ENCODE measurements at regions not wholly inside any gene's neighbourhood (a gene's known extent, or its start where the extent isn't known, plus 50 kb on each side); places are given as distances from the start of the nearest gene placed in this dataset.

DNA sequence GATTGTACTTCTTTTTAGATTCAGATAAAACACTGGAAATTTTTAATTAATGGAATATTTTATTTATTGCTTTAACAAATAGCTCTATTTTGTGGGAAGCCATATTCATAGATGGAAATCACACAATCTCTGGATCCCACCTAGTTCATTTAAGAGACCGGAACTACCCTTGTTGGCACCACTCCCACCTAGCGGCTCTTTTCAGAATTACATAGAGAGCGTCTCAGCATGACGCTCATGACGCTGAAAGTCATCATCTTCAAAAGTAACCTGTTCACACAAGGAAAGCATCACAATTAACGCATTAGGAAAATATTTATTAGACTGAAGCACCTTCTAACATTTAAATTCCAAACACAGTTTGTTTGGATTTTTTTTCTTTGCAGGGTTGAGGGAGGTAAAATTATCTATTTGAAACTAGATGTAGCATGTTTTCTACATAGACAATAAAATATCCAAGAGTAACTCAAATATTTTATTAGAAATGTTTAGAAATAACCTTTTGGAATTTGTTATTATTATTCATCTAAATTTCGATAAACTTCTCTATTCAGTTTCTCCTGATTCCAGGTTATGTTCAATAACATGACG lies 214.9 kb upstream of the ARRDC4 start:
- Histone ChIP-seq H3K27ac (no peak overlapping the region), H3K27me3 (replicated peaks) (no peaks in the 10 kb centered on the region), H3K9me3 (replicated peaks) (no peaks in the 10 kb centered on the region), H3K4me1 (replicated peaks) (no peaks in the 10 kb centered on the region), H3K4me3 (no peak overlapping the region), H3K36me3 (no peaks in the 10 kb centered on the region)
- no peak for DNase-seq (ENCODE audit: low read depth in 1 of 2, low spot score in 2 of 2)

DNA sequence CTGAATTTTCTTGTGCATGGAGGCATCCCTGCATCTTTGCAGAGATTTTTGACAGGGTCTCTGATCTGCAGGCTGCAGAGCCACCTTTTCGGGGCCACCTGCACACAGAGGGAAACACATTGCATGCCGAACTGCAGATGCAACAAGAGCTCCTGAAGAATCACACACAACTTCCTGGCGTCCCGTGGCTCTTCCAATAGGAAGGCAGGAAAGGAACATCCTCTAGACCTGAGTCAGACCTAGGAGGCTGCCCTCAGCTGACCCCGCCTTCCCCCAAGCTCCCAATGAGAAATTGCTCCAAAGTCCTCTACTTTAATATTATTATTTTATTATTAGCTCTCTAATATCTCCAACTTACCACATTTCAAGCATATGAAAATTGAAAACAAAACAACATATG lies 213.2 kb upstream of the ARRDC4 start:
- H3K9me3 ChIP-seq (replicated peaks): no peaks in the 10 kb centered on the region
- no peak overlapping the region for H3K27ac ChIP-seq

DNA sequence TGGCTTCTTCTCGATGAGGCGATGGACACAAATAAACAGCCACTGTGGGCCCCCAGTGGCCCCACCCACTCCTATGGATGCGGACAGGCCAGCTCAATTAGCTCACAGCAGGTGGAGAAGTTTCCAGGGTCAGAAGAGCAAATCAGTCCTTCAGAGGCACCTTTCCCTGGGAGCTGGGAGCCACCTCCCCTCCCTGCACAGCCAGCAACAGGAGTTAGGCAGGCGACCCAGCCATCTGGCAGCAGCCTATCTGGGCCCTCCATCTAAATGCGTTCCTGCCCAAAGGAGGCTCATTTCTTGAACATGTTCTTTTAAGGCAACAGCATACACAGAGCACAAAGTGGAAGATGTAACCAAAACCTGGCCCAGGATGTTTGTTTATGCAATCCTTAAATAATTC lies 211.9 kb upstream of the ARRDC4 start:
- DNase-seq (ENCODE audit: low read depth in 1 of 2, low spot score in 2 of 2): no peak
- H3K36me3 ChIP-seq: no peaks in the 10 kb centered on the region
- H3K9me3 ChIP-seq (replicated peaks): no peaks in the 10 kb centered on the region

More for the DNA sequence above, 213.2 kb upstream of the ARRDC4 start:
- Histone ChIP-seq H3K36me3 (no peaks in the 10 kb centered on the region), H3K4me3 (no peak overlapping the region), H3K27me3 (replicated peaks) (no peaks in the 10 kb centered on the region), H3K4me1 (replicated peaks) (no peaks in the 10 kb centered on the region)
- no peak for DNase-seq (ENCODE audit: low read depth in 1 of 2, low spot score in 2 of 2)

DNA sequence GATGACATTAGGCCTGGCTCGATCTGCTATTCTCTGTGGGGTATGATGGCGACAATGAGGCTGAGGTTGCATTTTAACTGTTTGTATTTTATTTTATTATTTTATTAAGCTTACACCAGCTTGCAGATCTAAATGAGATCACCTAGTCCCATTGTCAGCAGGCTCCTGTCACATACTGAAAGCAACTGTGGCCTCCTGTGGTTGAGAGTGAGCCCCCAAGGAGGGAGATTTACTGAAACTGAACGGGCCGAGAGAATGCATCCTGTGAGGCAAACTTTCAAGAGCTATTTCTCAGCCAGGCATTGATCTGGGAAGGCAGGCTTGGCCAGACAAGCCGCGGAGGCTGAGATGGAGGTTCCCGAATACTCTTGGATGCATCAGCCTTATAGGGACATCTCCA lies 210.4 kb upstream of the ARRDC4 start:
- H3K27me3 ChIP-seq (replicated peaks): no peaks in the 10 kb centered on the region
- H3K4me1 ChIP-seq (replicated peaks): no peaks in the 10 kb centered on the region
- no peaks in the 10 kb centered on the region for H3K9me3 ChIP-seq (replicated peaks)
- no peak for DNase-seq (ENCODE audit: low read depth in 1 of 2, low spot score in 2 of 2)
- H3K36me3 ChIP-seq: no peaks in the 10 kb centered on the region
- no peak overlapping the region for H3K27ac ChIP-seq
- H3K4me3 ChIP-seq: no peak overlapping the region

More for the DNA sequence above, 211.9 kb upstream of the ARRDC4 start:
- no peaks in the 10 kb centered on the region for H3K27me3 ChIP-seq (replicated peaks)
- H3K27ac ChIP-seq: no peak overlapping the region
- H3K4me1 ChIP-seq (replicated peaks): no peaks in the 10 kb centered on the region
- H3K4me3 ChIP-seq: no peak overlapping the region

DNA sequence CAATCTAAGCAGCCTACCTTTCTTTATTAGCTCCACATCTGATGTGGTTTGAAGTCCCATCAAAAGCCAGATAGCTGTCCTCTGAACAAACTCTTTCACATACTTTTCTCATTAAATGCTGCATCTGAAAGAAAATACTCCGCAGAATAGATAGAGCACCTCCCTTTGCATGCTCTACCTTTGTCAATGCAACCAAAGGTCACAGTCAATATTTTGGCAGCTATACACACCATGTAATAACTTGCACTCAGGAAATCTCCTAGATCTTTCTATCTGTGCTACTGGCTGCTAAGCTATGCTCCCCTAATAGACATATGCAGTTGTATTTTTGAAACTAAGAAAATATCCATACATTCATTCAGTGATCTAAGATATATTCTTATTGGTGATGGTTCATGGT lies 204.8 kb upstream of the ARRDC4 start:
- Histone ChIP-seq H3K4me3 (no peak overlapping the region), H3K9me3 (replicated peaks) (no peaks in the 10 kb centered on the region), H3K4me1 (replicated peaks) (no peaks in the 10 kb centered on the region), H3K36me3 (no peaks in the 10 kb centered on the region), H3K27me3 (replicated peaks) (0 out of 2 replicates have a peak, but pooled peaks cover 3% of the 10 kb centered on the region), H3K27ac (no peak overlapping the region)
- no peak for DNase-seq (ENCODE audit: low read depth in 1 of 2, low spot score in 2 of 2)

DNA sequence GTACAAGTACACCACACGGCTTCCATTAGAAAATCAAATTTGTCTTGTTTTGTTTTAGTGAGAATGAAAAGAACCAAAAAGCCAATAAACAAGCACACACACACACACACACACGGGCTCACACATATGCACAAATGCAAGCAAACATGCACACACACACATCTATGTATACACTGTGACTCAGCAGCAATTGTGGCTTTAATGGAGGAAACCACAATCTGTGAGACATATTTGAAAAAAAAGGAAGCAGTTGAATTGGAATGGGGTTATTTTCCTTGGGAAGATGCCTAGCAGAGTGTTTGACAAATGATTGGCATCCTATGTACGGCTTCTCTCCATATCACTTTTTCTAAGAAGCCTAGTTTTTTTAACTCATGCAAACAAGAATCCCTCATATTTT lies 201.1 kb upstream of the ARRDC4 start:
- Histone ChIP-seq H3K9me3 (replicated peaks) (no peaks in the 10 kb centered on the region), H3K4me1 (replicated peaks) (no peaks in the 10 kb centered on the region), H3K27me3 (replicated peaks) (0 out of 2 replicates have a peak, but pooled peaks cover 3% of the 10 kb centered on the region), H3K4me3 (no peak overlapping the region), H3K27ac (no peak overlapping the region), H3K36me3 (no peaks in the 10 kb centered on the region)
- DNase-seq (ENCODE audit: low read depth in 1 of 2, low spot score in 2 of 2): peak in 1 of 2 experiments; percentile 10

DNA sequence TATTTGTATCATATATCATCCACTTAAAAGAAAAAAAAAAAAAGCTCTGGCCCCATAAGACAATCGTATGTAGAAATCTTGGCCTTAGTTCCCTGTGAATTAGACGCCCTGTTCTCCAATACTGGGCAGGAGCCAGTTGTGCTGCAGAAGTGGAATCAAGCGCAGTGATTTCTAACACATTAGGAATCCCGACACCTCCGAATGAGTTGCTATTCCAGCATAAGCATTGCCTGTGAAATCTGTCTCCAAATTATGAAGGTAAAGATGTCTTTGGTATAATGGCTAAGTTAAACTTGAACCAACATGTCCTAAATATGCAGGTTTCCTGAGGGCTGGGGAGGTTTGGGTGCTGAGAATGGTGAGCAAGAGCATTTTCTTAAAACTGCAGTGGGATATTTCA lies 199.4 kb upstream of the ARRDC4 start:
- no peak overlapping the region for H3K27ac ChIP-seq
- H3K4me3 ChIP-seq: no peak overlapping the region
- H3K36me3 ChIP-seq: no peaks in the 10 kb centered on the region
- H3K4me1 ChIP-seq (replicated peaks): no peaks in the 10 kb centered on the region
- no peak for DNase-seq (ENCODE audit: low read depth in 1 of 2, low spot score in 2 of 2)
- H3K9me3 ChIP-seq (replicated peaks): no peaks in the 10 kb centered on the region
- 0 out of 2 replicates have a peak, but pooled peaks cover 3% of the 10 kb centered on the region for H3K27me3 ChIP-seq (replicated peaks)

DNA sequence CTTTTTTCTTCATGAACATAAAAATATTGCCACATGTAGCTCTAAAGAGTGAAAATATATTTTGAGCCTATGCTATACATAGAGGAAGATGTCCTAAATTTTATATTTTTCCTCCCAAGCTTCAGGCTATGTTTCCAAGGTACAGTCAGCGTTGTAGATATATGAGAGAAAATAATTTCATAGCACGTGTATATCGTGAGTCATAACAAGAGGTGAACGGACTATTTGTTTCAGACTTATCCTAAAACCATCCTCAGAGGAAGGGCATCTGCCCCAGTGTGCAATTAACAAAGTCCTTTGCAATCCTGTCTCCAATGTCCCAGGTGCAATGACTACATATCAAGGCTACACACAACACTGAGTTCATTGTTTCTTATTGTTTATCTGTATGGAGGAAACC lies 177.3 kb upstream of the ARRDC4 start:
- no peak for DNase-seq (ENCODE audit: low read depth in 1 of 2, low spot score in 2 of 2)
- no peaks in the 10 kb centered on the region for H3K36me3 ChIP-seq
- no peaks in the 10 kb centered on the region for H3K9me3 ChIP-seq (replicated peaks)
- H3K27ac ChIP-seq: no peak overlapping the region
- no peaks in the 10 kb centered on the region for H3K27me3 ChIP-seq (replicated peaks)
- no peaks in the 10 kb centered on the region for H3K4me1 ChIP-seq (replicated peaks)
- no peak overlapping the region for H3K4me3 ChIP-seq

DNA sequence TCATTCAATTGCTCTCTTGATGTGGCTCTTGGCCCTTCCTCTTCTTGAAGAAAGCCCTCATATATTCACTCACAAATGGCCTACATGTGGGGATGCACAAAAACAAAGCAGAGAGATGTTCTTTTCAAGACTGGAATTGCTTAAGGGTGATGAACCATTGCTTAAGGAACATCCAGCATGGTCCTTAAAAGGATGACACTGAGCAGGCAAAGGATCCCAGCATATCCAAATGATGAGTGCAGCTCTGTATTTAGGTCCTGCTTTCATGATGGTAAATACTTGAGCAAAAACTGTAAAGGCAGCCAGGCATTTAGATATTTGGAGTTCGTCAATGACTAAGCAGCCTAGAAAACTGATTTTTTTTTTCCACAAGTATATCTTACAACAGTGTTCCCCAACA lies 173.8 kb upstream of the ARRDC4 start:
- Histone ChIP-seq H3K4me1 (replicated peaks) (no peaks in the 10 kb centered on the region), H3K4me3 (no peak overlapping the region), H3K36me3 (no peaks in the 10 kb centered on the region), H3K27me3 (replicated peaks) (no peaks in the 10 kb centered on the region), H3K27ac (no peak overlapping the region), H3K9me3 (replicated peaks) (no peaks in the 10 kb centered on the region)
- DNase-seq (ENCODE audit: low read depth in 1 of 2, low spot score in 2 of 2): no peak

DNA sequence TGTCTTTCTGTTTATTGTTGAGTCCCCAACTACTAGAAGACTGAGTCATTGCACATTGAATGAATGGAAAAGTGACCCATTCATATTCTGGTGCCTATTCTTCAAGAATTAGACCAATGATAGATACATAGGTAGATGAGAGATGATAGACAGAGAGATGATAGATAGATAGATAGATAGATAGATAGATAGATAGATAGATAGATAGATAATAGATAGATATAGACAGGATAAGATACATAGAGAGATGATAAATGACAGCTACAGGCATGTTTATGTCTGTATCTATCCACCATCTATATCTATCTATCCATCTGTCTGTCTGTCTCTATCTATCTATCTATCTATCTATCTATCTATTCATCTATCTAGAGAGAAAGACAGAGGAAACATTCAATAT lies 170.3 kb upstream of the ARRDC4 start:
- no peaks in the 10 kb centered on the region for H3K4me1 ChIP-seq (replicated peaks)
- DNase-seq (ENCODE audit: low read depth in 1 of 2, low spot score in 2 of 2): no peak
- 0 out of 2 replicates have a peak, but pooled peaks cover 2% of the 10 kb centered on the region for H3K27me3 ChIP-seq (replicated peaks)
- H3K4me3 ChIP-seq: no peak overlapping the region
- H3K36me3 ChIP-seq: no peaks in the 10 kb centered on the region
- H3K9me3 ChIP-seq (replicated peaks): no peaks in the 10 kb centered on the region
- H3K27ac ChIP-seq: no peak overlapping the region

DNA sequence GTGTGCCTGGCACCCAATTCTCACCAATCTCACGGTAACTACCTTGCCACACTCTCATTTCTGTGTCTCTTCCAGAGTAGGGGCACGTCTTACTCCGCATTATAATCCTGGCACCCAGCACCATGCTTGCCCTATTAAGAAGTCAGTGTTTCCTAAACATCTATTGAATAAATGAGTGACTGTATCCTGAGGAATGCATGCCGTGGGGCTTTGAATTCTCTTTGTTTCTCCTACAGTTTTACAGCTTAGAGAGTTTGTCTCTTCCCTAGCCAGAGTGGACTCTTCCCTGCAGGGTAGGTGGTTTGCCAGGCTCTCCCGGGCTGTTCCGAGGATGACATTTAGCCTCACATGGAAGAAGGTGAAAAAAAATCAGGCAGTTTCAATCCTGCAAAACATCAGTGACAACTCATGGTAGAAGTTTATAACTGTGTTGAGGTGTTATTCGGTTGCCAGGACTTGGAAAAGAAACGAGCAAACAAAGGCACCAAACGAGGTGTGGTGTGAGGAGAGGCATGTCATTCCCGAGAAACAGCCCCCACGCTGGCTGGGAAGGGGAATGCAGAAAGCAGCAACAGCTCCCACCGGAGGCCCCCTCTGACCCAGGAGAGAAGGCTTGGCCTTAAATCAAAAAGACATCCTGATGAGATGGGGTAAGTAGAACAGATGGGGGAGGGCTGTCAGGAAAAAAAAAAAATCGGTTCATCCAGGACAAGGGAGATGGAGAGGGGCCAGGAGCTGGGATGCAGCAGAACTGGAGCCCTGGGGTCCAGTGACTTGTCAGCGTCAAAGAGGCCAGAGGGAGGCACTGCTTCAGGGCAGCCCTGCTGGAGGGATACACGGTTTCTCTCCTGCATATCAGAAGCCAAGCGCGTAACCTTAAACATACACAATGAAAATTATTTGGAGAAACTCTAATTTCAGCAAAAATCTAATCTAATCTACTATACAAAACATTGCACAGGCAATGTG lies 168.4 kb upstream of the ARRDC4 start:
- 0 out of 2 replicates have a peak, but pooled peaks cover 2% of the 10 kb centered on the region for H3K27me3 ChIP-seq (replicated peaks)
- H3K4me1 ChIP-seq (replicated peaks): no peaks in the 10 kb centered on the region
- no peak for DNase-seq (ENCODE audit: low read depth in 1 of 2, low spot score in 2 of 2)
- no peaks in the 10 kb centered on the region for H3K36me3 ChIP-seq
- H3K27ac ChIP-seq: no peak overlapping the region
- H3K9me3 ChIP-seq (replicated peaks): no peaks in the 10 kb centered on the region
- no peak overlapping the region for H3K4me3 ChIP-seq

DNA sequence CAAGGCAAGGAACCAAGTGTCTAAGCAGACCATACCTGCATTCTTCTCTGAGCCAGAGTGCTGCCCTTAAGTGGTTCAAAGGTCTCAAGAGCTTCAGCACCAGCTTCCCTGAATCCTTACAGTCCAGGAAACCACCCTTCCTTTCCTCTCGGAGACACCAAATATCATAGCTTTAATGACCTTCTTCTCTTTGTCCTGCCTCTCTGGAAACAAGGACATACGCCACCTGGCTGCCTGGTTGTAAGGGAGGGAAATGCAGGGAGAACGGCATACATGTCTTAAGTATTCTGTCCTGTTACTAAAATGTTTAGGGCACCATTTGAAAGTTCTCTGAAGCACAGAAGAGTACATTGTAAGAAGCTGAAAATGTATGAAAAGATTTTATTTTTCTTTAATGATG lies 155.6 kb upstream of the ARRDC4 start:
- Histone ChIP-seq H3K27me3 (replicated peaks) (no peaks in the 10 kb centered on the region), H3K27ac (no peak overlapping the region), H3K9me3 (replicated peaks) (no peaks in the 10 kb centered on the region; the same call in 1 of the 2 replicates), H3K36me3 (no peaks in the 10 kb centered on the region), H3K4me3 (no peak overlapping the region), H3K4me1 (replicated peaks) (no peaks in the 10 kb centered on the region)
- no peak for DNase-seq (ENCODE audit: low read depth in 1 of 2, low spot score in 2 of 2)

DNA sequence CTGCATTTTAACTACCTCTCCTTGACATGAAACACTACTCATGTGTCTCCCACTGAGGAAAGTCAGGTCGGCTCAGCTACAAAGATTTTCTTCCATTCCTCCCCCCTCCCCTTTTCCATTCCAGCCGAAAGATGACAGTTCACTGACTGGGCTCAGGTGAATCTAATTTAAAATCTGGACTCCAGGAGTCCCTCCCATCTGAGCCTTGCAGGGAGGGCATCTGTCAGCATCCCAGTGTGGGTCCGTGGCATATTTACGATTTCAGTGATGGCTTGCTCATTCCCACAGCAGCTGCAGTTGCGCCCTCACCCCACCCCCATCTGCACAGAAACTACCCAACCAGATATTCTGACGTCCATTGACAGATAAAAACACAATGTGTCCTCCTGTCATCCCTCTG lies 153.7 kb upstream of the ARRDC4 start:
- H3K27me3 ChIP-seq (replicated peaks): no peaks in the 10 kb centered on the region
- H3K36me3 ChIP-seq: no peaks in the 10 kb centered on the region
- no peak overlapping the region for H3K4me3 ChIP-seq

DNA sequence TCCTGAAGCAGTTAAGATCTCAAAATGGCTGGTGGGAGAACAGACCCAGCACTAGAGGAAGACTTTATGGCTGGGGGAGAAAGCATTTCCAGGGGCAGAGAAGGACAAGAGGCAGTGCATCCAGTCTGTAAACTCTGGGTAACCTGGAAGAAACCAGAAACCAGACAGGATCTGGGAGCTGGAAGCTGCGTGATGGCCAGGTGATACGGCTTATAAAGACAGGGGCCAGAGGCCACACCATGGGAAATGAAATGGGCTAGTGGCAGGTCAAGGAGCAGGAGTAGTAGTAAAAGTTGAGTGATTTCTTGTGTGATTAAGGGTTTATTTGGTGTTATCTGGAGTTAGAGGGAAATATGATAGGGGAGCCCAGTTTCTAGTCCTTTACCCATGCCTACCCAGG lies 144.7 kb upstream of the ARRDC4 start:
- Histone ChIP-seq H3K4me3 (no peak overlapping the region), H3K27me3 (replicated peaks) (no peaks in the 10 kb centered on the region), H3K4me1 (replicated peaks) (no peaks in the 10 kb centered on the region), H3K36me3 (no peaks in the 10 kb centered on the region), H3K27ac (no peak overlapping the region), H3K9me3 (replicated peaks) (0 out of 2 replicates have a peak, but pooled peaks cover 1% of the 10 kb centered on the region)
- no peak for DNase-seq (ENCODE audit: low read depth in 1 of 2, low spot score in 2 of 2)

More for the DNA sequence above, 153.7 kb upstream of the ARRDC4 start:
- Histone ChIP-seq H3K27ac (no peak overlapping the region), H3K4me1 (replicated peaks) (no peaks in the 10 kb centered on the region), H3K9me3 (replicated peaks) (peaks cover 2% of the 10 kb centered on the region; the same call in 1 of the 2 replicates)
- DNase-seq (ENCODE audit: low read depth in 1 of 2, low spot score in 2 of 2): no peak
